Lung (tissue), 11 donors: ENCODE measurements at regions not wholly inside any gene's neighbourhood (a gene's known extent, or its start where the extent isn't known, plus 50 kb on each side); places are given as distances from the start of the nearest gene placed in this dataset.

Source experiments
- ATAC-seq: fragments of 200-7000 bp; cut with Tn5 transposase; one replicate; pipeline ENCODE4 v1.9.1; 2020; ENCODE audit warnings: moderate number of reproducible peaks; ENCODE audit not compliant: insufficient read depth, low FRiP score
- DNase-seq, 3 donors: peaks; one replicate each; pipeline ENCODE4 v3.0.0-alpha.2; 2013 to 2017
- H3K27ac ChIP-seq, 2 donors: one replicate each; pipeline ENCODE4 v1.5.1; 2013; ENCODE audit warnings: mild to moderate bottlenecking in 2 of 2, moderate library complexity in 2 of 2, control low read depth in 1 of 2, inconsistent platforms in 1 of 2, low read depth in 1 of 2, low read length in 1 of 2
- H3K27me3 ChIP-seq, 3 donors: one replicate each; pipeline ENCODE4 v1.5.1; 2013; ENCODE audit warnings: low read length in 2 of 3; ENCODE audit not compliant: control insufficient read depth in 3 of 3, insufficient read depth in 3 of 3
- H3K36me3 ChIP-seq, 4 donors: one replicate each; pipeline ENCODE4 v1.5.1; 2013; ENCODE audit warnings: low read length in 4 of 4, mild to moderate bottlenecking in 1 of 4, moderate library complexity in 1 of 4; ENCODE audit not compliant: control insufficient read depth in 4 of 4, insufficient read depth in 4 of 4
- H3K4me1 ChIP-seq, 5 donors: one replicate each; pipeline ENCODE4 v1.5.1; 2013; ENCODE audit warnings: low read length in 5 of 5, mild to moderate bottlenecking in 2 of 5, moderate library complexity in 1 of 5; ENCODE audit not compliant: control insufficient read depth in 5 of 5, insufficient read depth in 5 of 5
- H3K4me3 ChIP-seq: one replicate; pipeline ENCODE4 v1.5.1; 2013; ENCODE audit warnings: mild to moderate bottlenecking, control low read depth, moderate library complexity
- H3K9ac ChIP-seq, 2 donors: one replicate each; pipeline ENCODE4 v1.5.1; 2013; ENCODE audit warnings: low read length in 2 of 2, control low read depth in 1 of 2; ENCODE audit not compliant: insufficient read depth in 1 of 2
- H3K9me3 ChIP-seq, 4 donors: one replicate each; pipeline ENCODE4 v1.5.1; 2013; ENCODE audit warnings: low read length in 3 of 4, mild to moderate bottlenecking in 1 of 4, moderate library complexity in 1 of 4; ENCODE audit not compliant: control insufficient read depth in 4 of 4, insufficient read depth in 3 of 4
- CTCF ChIP-seq: IDR thresholded peaks from 2 replicates; pipeline ENCODE4 v1.5.1; 2012; ENCODE audit warnings: mild to moderate bottlenecking; ENCODE audit errors: control extremely low read depth, extremely low read depth
- WGBS, 2 donors: extraction: QIAGEN DNeasy Blood & Tissue Kit; methylation state at CpG; one replicate each; pipeline ENCODE4 v1.1.7; 2013; 5-methylcytosine and 5-hydroxymethylcytosine counted together
- donor health status: control.
- donor health status: control.
- donor health status: Bipolar disorder and iron deficiency.
- donor health status: healthy.
- donor health status: DM: yes; HTN: yes; CAD: no.

DNA sequence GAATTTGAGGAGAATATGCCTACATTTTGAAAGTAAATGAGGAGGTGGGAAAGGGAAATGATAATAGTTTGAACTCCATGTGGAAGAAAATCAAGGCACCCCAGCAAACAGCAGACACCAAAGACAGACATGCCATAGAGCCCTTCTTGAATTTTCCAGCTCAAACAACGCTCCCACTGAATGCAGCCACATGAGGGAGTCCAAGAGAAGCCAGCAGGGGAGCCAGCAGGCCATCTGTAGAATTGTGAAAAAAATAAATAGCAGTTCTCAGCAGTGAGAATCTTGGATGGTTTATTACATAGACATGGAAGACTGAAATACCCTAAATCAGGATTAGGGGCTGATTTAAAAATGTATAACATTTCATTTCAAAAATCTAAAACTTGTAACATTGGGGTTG is 1567.3 kb upstream of the LRRTM3 start:
- ATAC-seq = no peak
- Histone ChIP-seq H3K4me3 (no peak overlapping the region), H3K9ac (no peak overlapping the region), H3K36me3 (no peaks in the 10 kb centered on the region), H3K27ac (no peak overlapping the region), H3K27me3 (no peaks in the 10 kb centered on the region), H3K9me3 (no peaks in the 10 kb centered on the region), H3K4me1 (no peaks in the 10 kb centered on the region)
- WGBS, 2 donors = 54 to 78% methylated on average over 1 of the region's 1 CpG
- peak; percentile 14 to 32 (median 21) for DNase-seq
- TF ChIP-seq CTCF = no peak

DNA sequence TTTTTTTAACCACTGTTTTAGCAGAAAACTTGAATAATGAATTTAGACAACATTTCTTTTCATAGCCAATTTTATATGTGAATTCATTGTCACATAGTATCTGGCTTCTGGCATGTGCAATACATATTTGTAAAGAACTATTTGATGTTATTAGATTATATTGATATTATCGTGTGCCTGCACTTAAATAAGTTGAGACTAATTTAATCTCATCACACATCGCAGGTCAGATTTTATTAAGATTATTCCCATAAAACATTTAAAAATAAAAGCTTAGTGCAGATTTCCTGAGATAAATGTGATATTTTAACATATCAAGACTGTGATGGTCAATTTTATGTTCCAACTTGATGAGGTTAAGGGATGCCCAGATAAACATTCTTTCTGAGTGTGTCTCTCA is 1565.3 kb upstream of the LRRTM3 start:
- H3K4me3 ChIP-seq = no peak overlapping the region
- no peaks in the 10 kb centered on the region for H3K36me3 ChIP-seq
- no peak overlapping the region for H3K27ac ChIP-seq
- DNase-seq (no peak), ATAC-seq (no peak)
- WGBS, 2 donors = 91 to 95% methylated on average over 2 of the region's 2 CpGs
- H3K9ac ChIP-seq = no peak overlapping the region
- no peak for TF ChIP-seq CTCF
- H3K4me1 ChIP-seq = no peaks in the 10 kb centered on the region
- no peaks in the 10 kb centered on the region for H3K27me3 ChIP-seq
- H3K9me3 ChIP-seq = no peaks in the 10 kb centered on the region

- H3K27ac ChIP-seq = no peak overlapping the region
- 63 to 86% methylated on average over 1 of the region's 1 CpG for WGBS, 2 donors
- H3K36me3 ChIP-seq = no peaks in the 10 kb centered on the region
- no peak overlapping the region for H3K9ac ChIP-seq
- TF ChIP-seq CTCF = no peak
- H3K9me3 ChIP-seq = no peaks in the 10 kb centered on the region
- H3K4me1 ChIP-seq = no peaks in the 10 kb centered on the region
- no peak overlapping the region for H3K4me3 ChIP-seq
- H3K27me3 ChIP-seq = no peaks in the 10 kb centered on the region
- DNase-seq (no peak), ATAC-seq (no peak)
Observed at GRCh38 chr10:65365878-65366277, 1560.0 kb upstream of the LRRTM3 start.

DNA sequence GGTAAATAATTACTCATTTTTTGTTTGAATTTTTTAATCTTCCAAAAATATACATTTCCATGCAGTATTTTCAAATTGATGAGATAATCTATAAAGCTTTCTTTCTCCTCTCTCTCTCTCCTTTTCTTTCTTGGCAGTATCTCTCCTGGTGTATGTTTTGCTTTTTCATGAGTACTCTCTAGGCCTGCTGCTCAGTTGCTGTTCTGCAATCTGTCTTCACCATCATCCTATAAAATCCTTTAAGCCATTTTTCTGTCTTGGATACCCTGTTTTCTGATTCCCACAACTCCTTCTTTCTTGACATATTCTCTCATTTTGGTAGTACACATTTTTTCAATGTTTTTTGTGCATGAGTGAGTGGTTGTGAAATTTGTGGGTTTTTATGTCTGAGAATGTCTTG is 1558.1 kb upstream of the LRRTM3 start:
- no peak for ATAC-seq
- H3K27me3 ChIP-seq = no peaks in the 10 kb centered on the region
- no peak overlapping the region for H3K27ac ChIP-seq
- H3K4me3 ChIP-seq = no peak overlapping the region
- H3K4me1 ChIP-seq = no peaks in the 10 kb centered on the region
- H3K9ac ChIP-seq = no peak overlapping the region
- no peaks in the 10 kb centered on the region for H3K9me3 ChIP-seq
- DNase-seq = no peak
- no peaks in the 10 kb centered on the region for H3K36me3 ChIP-seq
- no peak for TF ChIP-seq CTCF
